ENCODE measurements at regions not wholly inside any gene's neighbourhood (a gene's known extent, or its start where the extent isn't known, plus 50 kb on each side); places are given as distances from the start of the nearest gene placed in this dataset.
"Not testable (repeated sequence)": the region's sequence is repeated elsewhere in the genome, so short reads cannot be mapped to it uniquely, and the experiment has no call there.

DNA sequence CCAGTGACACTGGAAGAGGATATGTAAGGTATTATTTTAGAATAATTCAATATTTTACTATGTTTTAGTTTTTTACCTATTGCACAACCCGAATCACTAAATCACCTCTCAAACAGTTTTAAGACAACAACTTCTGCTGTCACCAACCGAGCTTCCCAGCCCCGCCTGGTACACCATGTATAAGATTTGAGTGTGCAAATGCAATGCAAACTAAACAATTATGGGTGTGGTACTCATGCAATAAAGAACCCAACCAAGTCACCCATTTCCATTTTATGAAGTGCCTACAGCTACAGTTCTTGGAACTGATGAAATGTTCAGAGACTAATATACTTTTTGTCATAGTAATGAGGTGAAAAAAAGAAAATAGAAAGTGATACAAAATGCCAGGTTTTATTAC lies 256.2 kb downstream of the TAFA4 start:
- Mint-ChIP-seq H3K9me3 (no peaks in the 10 kb centered on the region), H3K27ac (no peak overlapping the region), H3K4me3 (no peak overlapping the region), H3K4me1 (no peaks in the 10 kb centered on the region), H3K27me3 (no peaks in the 10 kb centered on the region)
- ATAC-seq (no peak), DNase-seq (no peak)

DNA sequence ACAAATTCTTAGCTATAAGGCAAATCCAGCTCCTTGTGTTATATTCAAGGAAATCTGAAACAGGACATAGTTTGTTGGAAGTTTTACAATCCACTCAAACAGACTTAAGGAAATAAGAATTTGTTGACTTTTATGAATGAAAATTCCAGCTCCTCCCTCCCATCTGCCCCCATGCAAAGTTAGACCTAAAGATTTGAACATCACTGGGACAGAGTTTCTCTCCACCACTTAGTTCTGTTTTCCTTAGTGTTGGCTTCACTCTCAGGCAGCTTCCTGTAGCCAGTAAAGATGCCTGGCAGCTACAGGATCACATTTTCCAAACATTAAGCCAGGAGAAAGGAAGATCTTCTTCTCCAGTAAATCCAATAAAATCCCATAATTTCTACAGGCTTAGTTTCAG lies 265.0 kb downstream of the TAFA4 start:
- H3K27ac Mint-ChIP-seq: no peak overlapping the region
- no peaks in the 10 kb centered on the region for H3K4me1 Mint-ChIP-seq
- no peaks in the 10 kb centered on the region for H3K9me3 Mint-ChIP-seq
- no peak overlapping the region for H3K4me3 Mint-ChIP-seq
- DNase-seq (no peak), ATAC-seq (no peak)
- H3K27me3 Mint-ChIP-seq: no peaks in the 10 kb centered on the region

DNA sequence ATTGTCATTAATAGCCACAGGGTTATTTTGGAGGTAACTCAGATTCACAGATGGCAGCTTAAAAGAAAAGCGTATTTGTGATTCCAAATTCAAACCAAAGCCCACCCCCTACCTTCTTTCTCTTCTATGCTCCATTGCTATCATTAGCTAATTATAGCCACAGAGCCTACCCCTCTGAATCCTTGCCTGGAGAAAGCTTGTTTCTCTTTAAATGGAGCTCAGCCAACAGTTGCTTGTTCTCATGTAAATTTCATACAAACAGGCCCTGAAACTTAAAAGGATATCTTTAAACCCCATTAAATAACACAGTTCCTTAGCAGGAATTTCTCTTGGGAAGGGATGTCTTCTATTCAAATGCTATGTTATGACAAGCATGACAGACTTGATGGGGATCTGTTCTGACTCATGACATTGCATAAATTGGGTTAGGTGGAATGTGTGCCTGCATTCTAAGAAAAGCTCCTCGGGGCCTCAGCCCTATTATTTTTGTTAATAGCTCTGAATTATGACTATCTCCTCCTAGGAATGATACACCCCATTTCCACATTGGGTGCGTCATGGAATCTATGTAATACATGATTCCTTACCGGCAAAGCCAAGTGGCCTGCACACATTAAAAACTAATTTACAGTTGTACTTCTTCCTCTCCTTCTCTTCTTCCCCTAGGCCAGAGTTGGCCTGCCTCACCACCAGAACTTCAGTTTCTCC lies 265.8 kb downstream of the TAFA4 start:
- Mint-ChIP-seq H3K4me1 (no peaks in the 10 kb centered on the region), H3K9me3 (no peaks in the 10 kb centered on the region), H3K4me3 (no peak overlapping the region), H3K27me3 (no peaks in the 10 kb centered on the region), H3K27ac (no peak overlapping the region)
- ATAC-seq (no peak), DNase-seq (no peak)

DNA sequence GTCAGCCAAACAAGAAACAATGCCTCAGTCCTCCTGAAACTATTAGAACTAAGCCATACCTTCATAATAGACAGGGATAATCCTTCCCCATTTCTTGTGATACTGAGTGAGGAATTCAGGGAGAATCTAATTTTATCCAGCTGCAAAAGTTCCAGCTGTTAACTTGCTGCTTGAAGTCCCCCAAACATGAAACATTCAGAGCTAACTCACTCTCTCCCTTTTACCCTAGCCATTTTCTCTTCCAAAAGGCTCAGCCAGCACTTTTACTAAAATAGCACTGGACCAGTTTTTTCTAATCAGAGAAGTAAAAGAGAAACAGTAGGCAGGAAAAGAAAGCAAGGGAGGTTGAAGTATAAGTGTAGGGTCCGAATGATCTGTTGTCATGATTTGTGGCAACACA lies 268.1 kb downstream of the TAFA4 start:
- no peaks in the 10 kb centered on the region for H3K4me1 Mint-ChIP-seq
- H3K27me3 Mint-ChIP-seq: peaks cover 14% of the 10 kb centered on the region
- no peak for DNase-seq

DNA sequence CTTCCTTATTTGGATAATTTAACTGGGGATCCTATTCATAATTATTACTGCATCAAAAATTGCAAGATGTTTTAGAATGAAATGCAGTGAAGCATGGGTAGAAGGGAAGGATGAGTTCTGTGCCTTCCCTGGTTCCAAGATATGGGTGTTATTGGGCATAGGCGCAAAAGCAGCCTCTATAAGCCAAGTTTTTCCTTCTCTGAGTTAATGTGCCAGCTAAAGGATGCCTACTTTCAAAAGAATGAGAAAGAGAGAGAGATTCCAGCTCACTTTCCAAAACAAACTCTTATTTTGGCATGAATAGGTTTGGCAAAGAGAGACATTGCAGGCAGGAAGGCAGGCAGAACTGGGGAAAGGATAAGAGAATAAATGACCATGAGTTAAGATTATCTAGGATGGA lies 270.2 kb downstream of the TAFA4 start:
- Mint-ChIP-seq H3K27ac (no peak overlapping the region), H3K27me3 (peaks cover 14% of the 10 kb centered on the region), H3K4me1 (no peaks in the 10 kb centered on the region), H3K4me3 (no peak overlapping the region), H3K9me3 (no peaks in the 10 kb centered on the region)
- DNase-seq (no peak), ATAC-seq (no peak)

More for the DNA sequence above, 268.1 kb downstream of the TAFA4 start:
- H3K4me3 Mint-ChIP-seq: no peak overlapping the region
- H3K9me3 Mint-ChIP-seq: no peaks in the 10 kb centered on the region
- no peak overlapping the region for H3K27ac Mint-ChIP-seq
- ATAC-seq: no peak

DNA sequence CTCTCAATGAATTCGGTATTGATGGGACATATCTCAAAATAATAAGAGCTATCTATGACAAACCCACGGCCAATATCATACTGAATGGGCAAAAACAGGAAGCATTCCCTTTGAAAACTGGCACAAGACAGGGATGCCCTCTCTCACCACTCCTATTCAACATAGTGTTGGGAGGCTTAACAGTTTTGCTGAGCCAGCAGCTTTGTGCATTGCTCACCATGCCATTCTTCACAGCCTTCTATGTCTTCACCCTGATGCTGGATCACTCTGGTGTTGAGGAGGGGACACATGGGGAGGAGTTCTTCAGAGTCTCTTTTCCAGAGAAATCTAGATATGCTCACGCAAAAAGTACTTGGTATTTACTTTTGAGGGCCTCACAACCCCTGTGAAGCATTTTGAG lies 281.7 kb downstream of the TAFA4 start:
- not testable (repeated sequence) for H3K4me1 Mint-ChIP-seq, H3K4me3 Mint-ChIP-seq, DNase-seq, ATAC-seq, H3K27ac Mint-ChIP-seq, H3K27me3 Mint-ChIP-seq
- peaks cover 5 to 11% of the 10 kb centered on the region in 2 donors for H3K9me3 Mint-ChIP-seq

DNA sequence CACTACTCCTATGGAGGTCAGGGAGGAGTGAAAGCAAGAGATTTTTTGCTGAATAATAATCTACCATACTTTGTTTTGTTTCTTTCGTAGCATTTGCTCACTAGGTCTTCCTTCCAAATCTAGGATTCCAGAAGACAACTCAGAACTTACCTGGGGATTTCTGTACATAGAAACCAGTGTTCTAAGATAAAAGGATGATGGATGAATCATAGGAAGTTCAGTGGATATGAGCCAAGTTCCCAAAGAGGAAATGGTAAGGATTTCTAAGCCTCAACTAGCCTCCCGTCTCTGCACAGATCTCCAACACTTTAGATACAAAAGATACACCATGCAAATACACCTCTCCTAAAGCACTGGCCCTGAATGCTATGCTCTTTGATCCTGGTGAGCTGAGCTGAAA lies 283.9 kb downstream of the TAFA4 start:
- H3K27ac Mint-ChIP-seq: no peak overlapping the region
- H3K4me3 Mint-ChIP-seq: no peak overlapping the region
- no peak for ATAC-seq
- no peaks in the 10 kb centered on the region for H3K4me1 Mint-ChIP-seq
- peaks cover 5 to 11% of the 10 kb centered on the region in 2 donors for H3K9me3 Mint-ChIP-seq
- peaks cover 5% of the 10 kb centered on the region for H3K27me3 Mint-ChIP-seq
- DNase-seq: no peak

DNA sequence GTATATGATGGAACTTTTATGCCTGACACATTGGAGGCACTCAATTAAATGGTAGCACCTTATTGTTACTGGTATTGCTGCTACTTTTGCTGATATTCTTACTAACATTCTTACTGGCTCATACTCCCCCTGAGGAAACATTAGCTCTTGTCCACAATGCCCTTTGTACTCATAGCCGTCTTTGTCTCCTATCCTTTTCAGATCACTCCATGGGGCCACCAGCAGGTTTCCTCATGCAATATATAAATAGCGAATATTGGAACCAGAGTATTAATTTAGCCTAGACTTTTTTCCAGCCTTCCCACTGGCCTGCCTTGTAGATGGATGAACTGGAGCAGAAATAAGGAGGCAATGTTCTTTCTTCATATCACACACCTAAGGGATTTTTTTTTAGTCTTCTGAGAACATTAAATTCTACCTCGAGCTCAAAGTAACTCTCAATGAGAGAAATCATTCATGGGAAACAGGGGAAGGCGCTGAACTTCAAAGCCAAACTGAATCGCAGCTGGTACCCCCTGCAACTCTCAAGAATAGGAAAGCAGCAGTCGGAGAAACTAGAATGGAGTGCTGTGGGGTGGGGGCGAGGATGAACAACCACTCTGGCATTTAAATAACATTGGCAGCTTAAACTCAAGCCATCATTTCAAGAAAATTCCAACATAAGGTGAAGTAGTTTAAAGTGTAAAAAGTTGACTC lies 300.3 kb downstream of the TAFA4 start:
- H3K27me3 Mint-ChIP-seq: peaks cover 9% of the 10 kb centered on the region
- H3K4me3 Mint-ChIP-seq: no peak overlapping the region
- DNase-seq: no peak
- H3K4me1 Mint-ChIP-seq: no peaks in the 10 kb centered on the region
- ATAC-seq: no peak
- peaks cover 0 to 8% of the 10 kb centered on the region in 2 donors for H3K9me3 Mint-ChIP-seq
- no peak overlapping the region for H3K27ac Mint-ChIP-seq

DNA sequence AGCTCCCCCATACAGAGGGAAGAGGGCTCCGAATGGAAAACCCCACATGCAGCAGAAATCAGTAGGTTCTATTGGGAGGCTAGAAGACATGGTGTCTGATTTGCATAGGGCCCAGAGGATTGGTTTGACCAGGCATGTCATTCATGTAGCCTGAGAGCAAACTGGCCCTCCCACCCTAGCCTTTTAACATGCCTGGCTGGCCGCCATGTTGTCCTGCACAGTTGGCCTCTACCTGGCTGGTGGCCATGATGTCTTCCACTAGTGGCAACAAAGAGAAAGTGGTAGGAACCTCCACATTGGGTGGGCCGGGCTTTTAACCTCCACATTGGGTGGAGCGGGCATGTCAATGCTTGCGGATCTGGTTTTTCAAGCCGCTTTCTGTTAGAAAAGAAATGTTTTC lies 312.1 kb downstream of the TAFA4 start:
- Mint-ChIP-seq H3K27ac (no peak overlapping the region), H3K4me1 (no peaks in the 10 kb centered on the region), H3K27me3 (no peaks in the 10 kb centered on the region), H3K4me3 (no peak overlapping the region), H3K9me3 (peaks cover 0 to 7% of the 10 kb centered on the region in 2 donors)
- ATAC-seq (no peak), DNase-seq (no peak)

DNA sequence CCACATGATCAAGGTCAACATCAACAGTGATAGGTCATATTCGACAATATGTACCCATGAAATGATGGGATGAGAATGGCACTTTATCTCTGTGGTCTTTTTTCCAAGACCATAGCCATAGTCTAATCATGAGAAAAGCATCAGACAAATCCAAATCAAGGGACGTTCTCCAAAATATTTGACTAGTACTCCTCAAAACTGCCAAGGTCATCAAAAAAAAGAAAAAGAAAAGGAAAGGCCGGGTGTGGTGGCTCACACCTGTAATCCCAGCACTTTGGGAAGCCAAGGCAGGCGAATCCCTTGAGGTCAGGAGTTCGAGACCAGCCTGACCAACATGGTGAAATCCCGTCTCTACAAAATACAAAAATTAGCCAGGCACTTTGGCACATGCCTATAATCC lies 318.3 kb downstream of the TAFA4 start:
- no peak for ATAC-seq
- H3K4me1 Mint-ChIP-seq: no peaks in the 10 kb centered on the region
- H3K27ac Mint-ChIP-seq: no peak overlapping the region
- no peak for DNase-seq
- no peak overlapping the region for H3K4me3 Mint-ChIP-seq
- H3K9me3 Mint-ChIP-seq: peaks cover 10 to 18% of the 10 kb centered on the region in 2 donors
- H3K27me3 Mint-ChIP-seq: no peaks in the 10 kb centered on the region

DNA sequence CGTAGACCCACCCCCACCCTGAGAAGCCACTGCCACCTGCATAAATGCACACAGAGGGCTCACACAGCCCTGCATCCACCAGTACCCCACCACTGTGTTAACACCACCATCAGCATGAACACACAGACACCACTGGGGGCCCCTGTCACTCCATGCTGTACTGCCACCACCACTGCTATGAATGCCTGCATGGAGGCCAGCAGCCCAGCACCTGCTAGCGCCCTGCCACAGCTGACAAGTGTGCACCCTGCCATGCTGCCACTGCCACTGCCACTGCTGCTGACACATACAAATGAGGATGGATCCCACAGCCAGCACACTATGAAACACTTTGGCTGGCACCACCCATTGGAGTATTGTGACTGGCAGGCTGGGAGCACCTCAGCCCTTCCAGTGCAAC lies 361.0 kb downstream of the TAFA4 start:
- no peaks in the 10 kb centered on the region for H3K4me1 Mint-ChIP-seq
- no peak for DNase-seq
- H3K27me3 Mint-ChIP-seq: peaks cover 14% of the 10 kb centered on the region
- H3K27ac Mint-ChIP-seq: no peak overlapping the region
- no peak for ATAC-seq
- H3K9me3 Mint-ChIP-seq: peaks cover 6 to 14% of the 10 kb centered on the region in 2 donors
- H3K4me3 Mint-ChIP-seq: no peak overlapping the region

DNA sequence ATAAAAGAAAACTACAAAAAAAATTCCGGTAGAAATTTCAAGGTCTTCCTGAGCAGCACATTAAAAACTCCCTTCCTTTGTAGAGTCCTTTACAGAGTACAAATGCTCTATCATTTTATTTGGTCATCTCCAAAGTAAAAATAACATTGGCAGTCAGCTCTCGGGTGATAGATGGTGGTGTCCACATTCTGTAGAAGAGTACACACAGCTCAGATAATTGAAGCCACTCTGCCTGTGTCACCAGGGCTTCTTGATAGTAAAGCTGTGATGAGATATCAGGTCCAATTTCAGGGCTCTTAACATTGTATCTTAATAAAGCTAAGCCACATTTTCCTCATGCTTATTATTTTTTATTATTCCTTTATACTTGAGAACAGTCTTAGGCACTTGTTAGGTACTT lies 371.6 kb downstream of the TAFA4 start:
- no peak for DNase-seq
- no peak overlapping the region for H3K4me3 Mint-ChIP-seq

DNA sequence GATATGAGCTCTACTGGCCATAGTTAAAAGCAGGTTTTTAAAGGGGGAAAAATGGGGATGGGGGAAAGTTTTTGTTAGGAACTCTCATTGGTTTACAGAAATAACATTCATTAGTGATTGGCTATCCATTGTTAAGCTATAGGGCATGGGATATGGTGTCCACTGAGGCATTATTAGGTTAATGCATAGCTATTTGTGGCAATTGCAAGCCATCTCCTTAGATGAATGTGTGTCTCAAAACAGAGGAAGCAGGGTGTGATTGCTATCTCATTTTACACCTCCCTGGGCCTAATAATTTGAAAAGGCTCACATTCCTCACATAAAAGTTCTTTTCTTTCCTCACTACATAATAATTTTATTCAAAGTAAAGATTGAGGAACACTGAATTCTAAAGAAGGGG lies 396.6 kb downstream of the TAFA4 start:
- Mint-ChIP-seq H3K9me3 (no peaks in the 10 kb centered on the region), H3K4me1 (no peaks in the 10 kb centered on the region), H3K4me3 (no peak overlapping the region), H3K27ac (no peak overlapping the region), H3K27me3 (no peaks in the 10 kb centered on the region)
- DNase-seq (no peak), ATAC-seq (no peak)

More for the DNA sequence above, 371.6 kb downstream of the TAFA4 start:
- ATAC-seq: no peak
- Mint-ChIP-seq H3K27me3 (no peaks in the 10 kb centered on the region), H3K27ac (no peak overlapping the region), H3K9me3 (peaks cover 0 to 2% of the 10 kb centered on the region in 2 donors), H3K4me1 (no peaks in the 10 kb centered on the region)

DNA sequence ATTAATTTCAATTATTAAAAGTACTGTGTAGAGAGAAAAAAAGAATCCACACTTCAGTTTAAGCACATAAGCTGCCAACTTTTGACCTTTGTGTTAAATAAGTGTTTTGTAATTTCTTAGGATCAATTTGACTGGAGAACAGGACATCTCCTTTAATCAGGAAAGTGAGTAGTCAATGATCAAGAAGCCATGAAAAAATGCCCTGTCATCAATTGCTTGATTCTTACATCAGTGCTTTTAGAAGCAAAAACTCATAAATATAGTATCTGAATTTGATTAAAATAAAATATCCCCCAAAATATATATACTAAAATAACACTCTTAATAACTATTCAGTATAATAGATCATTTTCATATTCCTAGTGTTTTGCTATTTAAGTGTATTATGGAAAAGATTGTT lies 409.0 kb downstream of the TAFA4 start:
- Mint-ChIP-seq H3K4me3 (no peak overlapping the region), H3K9me3 (no peaks in the 10 kb centered on the region), H3K27ac (no peak overlapping the region), H3K4me1 (no peaks in the 10 kb centered on the region), H3K27me3 (no peaks in the 10 kb centered on the region)
- ATAC-seq (no peak), DNase-seq (no peak)

DNA sequence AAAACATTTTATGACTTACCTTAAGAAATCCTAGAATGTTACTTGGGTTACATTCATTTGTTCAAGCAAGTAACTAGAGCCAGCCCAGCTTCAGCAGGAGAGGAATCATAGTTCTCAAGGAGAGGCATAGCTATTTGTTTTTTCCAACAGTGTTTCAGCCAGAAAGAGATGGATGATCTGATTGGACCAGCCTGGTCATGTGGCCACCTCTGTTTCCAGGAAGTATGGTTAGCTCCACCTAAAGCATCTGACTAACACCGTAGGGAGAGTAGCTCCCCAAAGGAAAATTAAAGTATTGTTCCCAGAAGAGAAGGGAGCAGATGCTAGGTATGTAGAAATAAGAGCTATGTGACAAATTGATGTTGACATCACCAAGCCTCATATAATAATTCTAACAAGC lies 417.1 kb downstream of the TAFA4 start:
- Mint-ChIP-seq H3K27ac (no peak overlapping the region), H3K4me3 (no peak overlapping the region), H3K4me1 (no peaks in the 10 kb centered on the region), H3K9me3 (no peaks in the 10 kb centered on the region), H3K27me3 (no peaks in the 10 kb centered on the region)
- DNase-seq (no peak), ATAC-seq (no peak)

DNA sequence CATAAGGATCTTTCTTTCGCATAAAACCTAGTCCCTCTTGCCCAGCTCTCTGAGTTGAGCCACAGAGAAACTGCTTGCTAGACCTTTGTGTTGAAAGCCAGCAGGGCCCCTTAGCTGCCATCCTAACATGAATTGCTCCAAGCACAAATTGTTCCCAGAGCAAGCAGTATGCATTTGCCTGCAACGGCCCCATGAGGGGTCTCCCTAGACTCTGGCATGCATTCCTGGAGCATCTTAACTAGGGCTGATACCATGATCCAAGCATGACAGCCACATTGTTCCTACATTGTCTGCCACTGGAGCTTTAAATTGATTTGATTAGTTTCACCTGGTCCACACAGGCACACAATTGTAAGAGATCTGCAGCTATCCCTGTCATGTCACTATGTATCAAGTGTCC lies 428.1 kb downstream of the TAFA4 start:
- DNase-seq (no peak), ATAC-seq (no peak)
- Mint-ChIP-seq H3K4me1 (no peaks in the 10 kb centered on the region), H3K27me3 (no peaks in the 10 kb centered on the region), H3K4me3 (no peak overlapping the region), H3K27ac (no peak overlapping the region), H3K9me3 (peaks cover 0 to 5% of the 10 kb centered on the region in 2 donors)

DNA sequence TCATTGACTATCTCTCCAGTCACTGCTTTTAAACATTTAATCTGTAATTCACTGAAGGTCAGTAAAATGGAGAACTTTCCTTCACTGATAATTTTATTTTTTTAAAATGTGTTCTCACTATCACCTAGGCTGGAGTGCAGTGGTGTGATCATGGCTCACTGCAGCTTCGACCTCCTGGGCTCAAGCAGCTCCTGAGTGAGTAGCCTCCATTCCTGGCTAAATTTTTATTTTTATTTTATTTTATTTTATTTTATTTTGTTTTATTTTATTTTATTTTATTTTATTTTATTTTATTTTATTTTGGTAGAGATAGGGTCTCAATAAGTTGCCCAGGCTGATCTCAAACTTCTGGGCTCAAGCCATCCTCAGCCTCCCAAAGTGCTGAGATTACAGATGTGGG lies 446.5 kb downstream of the TAFA4 start:
- not testable (repeated sequence) for H3K4me1 Mint-ChIP-seq, ATAC-seq, H3K27ac Mint-ChIP-seq

More for the DNA sequence above, 446.5 kb downstream of the TAFA4 start:
- not testable (repeated sequence) for H3K27me3 Mint-ChIP-seq, DNase-seq, H3K9me3 Mint-ChIP-seq, H3K4me3 Mint-ChIP-seq
